SKM-1 (cell line): ENCODE measurements at regions not wholly inside any gene's neighbourhood (a gene's known extent, or its start where the extent isn't known, plus 50 kb on each side); places are given as distances from the start of the nearest gene placed in this dataset.
A peak's percentile ranks its signal among the peaks of the same experiment; 100 is the strongest.

Experiments used
- DNase-seq: peaks from one replicate; lab custom pipeline; 2025; ENCODE audit not compliant: unreplicated experiment; lab: John Stamatoyannopoulos, UW

DNA sequence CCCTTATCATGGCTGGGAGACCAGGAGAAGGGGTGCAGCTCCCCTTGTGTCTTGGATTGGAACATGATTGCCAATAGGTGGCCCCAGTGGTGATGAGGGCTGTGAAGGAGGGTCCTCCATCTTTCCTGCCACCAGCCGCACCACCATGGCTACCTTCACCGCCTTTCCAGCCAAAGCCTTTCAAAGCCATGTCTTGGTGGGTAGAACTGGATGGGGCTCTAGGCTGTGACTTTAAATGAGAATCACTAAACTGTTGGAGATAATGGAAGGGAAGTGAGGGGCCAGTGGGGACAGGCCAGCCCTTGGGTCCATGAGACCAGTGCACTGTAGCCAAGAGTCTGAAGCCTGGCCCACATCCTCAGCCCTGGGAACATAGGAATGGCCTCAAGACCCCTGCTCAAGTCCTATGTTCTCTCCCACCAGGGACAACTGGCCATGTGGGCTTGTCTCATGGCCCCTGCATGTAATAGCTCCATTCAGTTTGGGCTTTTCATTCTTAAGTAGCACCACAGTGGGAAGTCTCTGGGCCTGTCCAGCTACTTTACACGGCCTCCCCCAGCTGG is 345.7 kb downstream of the DYSF start:
- no peak for DNase-seq

DNA sequence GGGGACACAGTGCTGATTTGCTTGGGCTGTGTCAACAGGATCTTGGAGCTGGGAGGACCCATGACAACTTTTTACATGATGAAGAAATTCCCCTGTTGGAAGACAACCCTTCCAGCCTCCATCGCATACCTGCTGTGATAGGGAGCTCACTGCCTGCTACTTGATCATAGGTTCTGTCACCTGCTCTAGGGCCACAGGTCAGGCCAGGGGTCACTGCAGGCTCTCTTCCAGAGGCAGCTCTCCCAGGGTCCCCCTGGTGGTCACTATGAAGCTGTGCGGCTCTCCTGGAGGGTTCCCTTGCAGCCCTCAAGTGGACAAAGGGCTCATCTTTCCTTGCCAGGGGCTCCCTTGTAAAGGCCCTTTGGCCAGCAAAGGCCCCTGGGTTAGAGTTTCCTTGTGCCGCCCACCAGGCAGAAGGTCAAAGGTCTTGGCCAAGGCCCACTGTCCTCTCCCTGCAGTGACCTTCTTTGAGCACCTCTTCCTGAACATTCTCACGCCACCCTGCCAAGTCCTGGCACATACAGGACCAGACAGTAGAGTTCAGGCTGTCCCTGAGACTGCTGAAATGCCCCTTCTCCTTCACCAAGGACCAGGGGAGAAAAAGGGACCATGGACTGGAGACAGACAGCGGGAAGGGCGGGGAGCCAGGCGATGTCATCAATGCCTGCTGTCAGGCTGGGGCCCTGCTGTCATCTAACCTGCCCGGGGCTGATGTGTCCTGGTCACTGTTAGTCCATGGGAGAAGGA is 345.1 kb downstream of the DYSF start:
- DNase-seq, result peak; percentile 50

DNA sequence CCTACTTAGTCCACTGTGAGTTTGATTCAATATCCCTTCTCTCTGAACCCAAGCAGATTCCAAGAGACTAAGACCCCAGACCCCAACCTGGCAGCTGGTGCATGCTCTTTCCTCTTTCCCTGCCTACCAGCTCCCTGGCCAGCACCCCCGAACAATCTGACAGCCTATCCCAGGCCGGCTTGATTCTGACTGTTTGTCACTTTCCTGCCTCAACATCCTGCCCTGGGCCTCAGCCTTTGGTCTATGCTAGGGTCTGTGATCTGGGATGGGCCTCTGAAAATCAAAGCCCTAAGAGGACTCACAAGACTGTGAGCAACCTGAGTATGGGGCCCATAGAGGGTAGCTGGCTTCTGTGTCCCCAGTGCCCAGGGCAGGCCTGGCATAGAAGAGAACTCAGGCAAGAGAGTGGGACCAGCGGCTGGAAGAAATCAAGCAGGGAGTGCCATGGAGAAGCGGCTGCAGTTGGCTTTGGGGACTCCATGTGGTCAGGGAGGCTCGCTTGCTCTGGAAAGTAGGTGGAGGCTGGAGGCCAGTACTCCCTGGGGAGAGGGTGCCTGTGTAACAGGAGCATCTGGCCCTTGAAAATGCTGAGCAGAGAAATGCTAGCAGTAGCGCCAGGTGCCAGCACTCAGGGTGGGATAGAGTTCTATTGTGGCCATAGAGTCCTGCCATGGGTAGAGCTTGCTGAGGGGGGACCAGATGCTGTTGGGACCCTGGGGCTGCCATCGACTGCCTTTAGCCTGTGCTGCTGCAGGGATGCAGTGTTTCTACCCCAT is 343.9 kb downstream of the DYSF start:
- no peak for DNase-seq

DNA sequence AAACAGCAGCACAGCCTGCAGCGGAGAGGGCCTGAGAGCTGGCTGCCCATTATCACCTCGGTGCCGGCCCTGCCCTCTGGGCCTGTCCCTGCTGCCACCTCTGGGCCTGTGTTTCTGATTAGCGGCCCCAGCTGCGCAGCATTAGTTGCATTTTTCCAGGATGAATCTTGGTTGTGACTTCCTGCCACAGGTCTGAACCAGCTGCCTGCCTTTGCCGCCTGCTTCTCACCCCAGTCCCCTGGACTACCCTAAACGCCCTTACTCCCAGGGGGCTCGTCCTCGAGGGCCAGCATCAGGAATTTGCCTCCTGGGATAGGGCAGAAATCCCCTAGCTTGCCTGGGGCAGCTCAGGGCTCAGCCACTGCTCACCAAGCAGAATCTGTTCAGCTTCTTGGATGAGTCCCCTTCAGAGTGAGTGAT is 342.8 kb downstream of the DYSF start:
- no peak for DNase-seq

DNA sequence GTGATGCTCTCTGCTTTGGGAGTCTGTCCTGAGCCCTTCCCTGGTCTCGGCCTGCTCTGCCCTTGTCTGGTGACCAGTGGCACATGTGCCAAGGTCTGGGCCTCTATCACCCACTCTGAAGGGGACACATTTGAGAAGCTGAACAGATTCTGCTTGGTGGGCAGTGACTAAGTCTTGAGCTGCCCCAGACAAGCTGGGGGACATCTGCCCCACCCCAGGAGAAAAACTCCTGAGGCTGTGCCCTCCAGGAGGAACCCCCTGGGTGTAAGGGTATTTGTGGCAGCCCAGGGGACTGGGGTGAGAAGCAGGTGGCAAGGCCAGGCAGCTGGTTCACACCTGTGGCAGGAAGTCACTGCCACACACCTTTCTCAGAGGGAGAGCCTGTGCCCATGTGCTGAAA is 342.1 kb downstream of the DYSF start:
- DNase-seq, result no peak

DNA sequence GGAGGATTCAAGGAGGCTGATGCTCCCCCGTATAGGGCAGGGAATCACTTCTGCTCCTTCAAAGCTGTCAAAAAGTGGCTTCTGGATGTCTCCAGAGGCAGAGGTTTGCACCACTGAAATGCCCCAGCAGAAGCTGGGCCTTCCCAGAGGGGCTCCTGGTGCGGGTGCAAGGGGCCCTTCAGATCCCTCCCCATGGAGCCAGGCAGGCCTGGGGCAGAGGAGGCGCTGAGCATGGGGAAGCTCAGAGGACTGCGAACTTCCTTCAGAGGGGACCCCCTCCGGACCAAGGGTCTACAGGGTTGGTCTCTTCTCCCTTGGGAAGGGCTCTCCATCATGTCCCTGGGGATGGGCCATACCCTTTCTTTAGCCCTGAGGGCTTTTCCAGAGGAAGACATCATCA is 341.2 kb downstream of the DYSF start:
- no peak for DNase-seq

DNA sequence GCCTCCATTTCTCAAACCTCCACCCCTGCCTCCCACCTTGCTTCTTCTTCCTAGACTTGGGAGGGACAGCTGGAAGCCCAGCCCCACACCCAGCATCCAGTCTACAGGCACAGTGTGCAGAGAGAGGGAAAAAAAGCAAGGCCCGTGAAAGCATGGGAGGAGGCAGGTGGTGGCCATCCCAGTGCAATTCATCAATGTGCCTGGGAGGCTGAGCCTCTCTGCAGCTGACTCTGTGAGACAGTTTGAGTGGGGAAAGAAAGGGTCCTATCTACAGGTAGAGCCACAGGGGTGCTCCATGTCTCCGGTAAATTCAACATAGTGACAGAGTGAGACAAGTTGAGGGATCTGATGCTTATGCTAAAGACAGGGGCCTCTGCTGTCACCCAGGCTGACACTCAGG is 340.6 kb downstream of the DYSF start:
- DNase-seq, result no peak

DNA sequence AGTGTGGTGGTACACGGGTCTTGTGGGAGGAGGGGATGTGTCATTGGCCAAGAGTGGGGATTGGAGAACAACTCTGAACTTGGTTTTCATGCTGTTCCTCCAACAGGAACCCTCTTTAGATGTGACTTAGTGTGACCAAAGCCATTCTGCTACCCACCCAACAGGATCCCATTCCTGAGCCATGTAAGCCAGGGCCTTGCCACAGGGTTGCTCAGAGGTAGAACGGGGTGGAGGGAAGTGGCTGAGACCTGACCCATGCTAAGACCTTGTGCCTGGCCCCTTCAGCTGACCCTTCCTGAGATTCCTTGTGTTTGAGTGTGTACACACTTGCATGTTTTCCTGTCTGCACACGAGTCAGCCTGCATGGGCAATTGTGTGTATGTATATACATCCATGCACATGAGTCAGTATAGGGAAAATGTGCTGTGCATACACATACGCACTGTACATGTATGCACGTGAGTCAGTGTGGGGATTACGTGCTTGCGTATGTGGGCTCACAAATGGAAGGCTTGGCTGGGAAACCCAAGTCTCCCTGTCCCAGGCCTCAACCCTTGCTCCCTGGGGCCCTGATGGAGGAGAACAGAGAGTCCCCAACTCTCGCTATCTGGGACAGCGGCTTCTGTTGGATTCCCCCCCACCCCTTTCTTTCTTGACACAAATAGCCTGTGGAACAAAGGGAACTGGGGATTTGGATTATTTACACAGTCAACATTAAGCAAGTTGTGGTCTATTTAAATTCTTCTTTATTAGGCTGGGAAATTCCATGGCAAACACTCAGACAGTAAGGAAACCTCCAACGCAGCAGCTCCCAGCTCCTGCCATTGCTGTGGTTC is 339.8 kb downstream of the DYSF start:
- no peak for DNase-seq

DNA sequence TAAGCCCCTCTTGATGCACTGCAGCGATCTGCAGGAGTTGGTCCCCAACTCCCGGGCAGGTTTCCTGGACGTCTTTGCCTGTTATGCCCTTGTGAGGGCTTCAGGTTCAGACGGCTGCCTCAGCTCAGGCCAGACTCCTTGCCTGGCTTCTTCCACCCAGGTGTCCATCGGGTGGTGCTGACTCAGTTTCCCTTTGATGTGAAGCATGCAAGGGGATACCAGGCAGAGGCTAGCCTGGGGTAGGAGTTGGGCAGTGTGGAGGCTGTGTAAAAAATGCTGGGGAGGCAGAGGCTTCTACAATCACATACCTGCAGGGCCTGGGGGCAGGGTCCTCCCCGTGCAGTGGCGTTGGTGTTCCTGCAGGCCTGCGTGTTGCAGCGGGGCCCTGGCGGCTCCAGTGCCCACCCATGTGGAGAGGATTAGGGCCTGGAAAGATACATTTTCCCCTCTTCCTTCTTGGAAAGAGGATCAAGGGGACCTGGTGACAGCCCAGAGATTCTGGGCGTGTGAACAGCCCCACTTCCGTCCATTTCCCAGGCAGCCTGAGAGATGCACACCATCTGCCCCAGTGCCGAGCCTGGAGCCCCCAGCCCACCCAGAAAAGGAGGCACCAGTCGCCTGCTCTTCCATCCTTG is 338.3 kb downstream of the DYSF start:
- no peak for DNase-seq

DNA sequence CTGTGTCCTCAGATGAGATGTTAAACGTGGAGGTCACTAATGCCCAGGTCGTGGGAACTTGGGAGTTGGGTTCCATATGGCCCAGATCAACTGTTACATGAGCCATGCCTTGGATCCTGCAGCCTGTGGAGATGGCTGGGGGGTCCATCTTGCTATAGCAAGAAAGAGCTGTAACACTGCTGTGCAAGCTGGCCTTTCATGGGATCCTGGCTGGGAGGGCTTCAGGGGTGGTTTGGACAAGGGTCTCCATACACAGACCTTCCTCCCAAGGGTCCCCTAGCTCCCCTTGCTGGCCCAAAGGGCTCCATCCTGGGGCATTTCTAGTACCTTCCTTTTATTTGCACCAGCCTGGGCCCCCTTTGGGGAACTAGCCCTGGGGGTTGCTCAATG is 337.7 kb downstream of the DYSF start:
- no peak for DNase-seq

DNA sequence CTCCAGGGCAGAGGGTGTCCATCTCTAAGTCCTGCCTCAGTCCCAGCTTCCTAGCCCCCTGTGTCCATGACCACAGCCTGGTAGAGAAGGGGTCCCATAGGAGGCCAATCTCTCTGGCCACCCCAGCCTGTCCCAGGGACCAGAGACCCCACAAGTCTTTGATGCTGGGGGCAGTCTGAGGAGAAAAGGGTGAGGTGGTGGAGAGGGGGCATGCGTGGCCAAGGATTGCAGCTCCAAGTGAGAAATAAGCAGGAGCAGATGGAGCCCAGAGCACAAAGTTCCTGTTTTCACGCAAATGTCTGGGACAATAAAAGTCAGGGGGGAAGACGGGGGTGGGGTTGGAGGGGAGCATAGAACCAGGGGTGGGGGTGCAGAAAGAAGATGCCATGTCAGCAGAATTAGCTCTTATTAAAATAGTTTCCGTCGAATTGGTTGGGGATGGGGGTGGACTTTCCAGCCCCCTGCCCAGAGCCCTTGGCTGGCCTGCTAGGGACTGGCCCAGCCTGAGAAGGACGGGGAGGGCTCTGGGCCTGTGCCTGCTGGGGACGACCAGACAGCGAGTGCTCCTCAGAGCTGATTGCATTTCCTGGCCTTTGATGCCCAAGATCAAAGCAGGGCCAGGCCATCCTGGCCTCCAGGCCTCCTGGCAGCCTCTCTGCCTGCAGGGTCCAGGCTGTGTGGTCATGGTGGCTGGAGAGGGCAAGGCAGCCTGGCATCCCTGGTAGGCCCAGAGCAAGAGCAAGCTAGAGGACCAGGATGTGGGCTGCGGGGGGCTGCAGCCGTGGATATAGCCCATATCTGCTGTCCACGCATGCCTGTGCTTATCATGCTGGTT is 337.1 kb downstream of the DYSF start:
- DNase-seq, result no peak

DNA sequence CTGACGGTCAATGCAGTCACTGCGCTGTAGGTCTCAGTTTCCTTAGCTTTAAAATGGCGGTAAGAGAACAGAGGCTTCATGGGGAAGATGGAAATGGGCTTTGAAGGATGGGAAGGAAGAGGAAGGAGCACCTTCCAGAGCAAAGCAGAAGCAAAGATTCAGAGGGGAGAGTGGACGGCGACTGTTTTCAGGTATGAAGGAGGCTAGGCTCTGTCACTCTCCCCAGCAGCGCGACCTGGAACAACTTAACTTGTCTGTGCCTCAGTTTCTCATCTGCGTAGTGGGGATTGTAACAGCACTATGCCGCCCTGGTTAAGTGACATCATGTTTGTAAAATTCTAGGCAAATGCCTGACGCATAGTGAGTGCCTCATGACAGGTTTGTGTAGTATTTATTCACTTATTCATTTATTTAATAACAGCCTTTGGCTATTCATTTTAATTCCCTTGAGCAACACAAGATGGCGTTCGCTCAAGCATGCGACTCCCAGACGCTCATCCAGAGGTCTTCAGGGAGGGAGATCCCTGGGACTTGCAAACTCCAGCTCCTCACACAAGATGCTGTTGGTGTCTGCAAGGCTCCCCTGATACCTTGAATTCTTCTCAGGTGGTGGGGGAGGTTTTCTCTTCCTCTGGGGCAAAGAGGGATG is 336.3 kb downstream of the DYSF start:
- DNase-seq, result no peak

DNA sequence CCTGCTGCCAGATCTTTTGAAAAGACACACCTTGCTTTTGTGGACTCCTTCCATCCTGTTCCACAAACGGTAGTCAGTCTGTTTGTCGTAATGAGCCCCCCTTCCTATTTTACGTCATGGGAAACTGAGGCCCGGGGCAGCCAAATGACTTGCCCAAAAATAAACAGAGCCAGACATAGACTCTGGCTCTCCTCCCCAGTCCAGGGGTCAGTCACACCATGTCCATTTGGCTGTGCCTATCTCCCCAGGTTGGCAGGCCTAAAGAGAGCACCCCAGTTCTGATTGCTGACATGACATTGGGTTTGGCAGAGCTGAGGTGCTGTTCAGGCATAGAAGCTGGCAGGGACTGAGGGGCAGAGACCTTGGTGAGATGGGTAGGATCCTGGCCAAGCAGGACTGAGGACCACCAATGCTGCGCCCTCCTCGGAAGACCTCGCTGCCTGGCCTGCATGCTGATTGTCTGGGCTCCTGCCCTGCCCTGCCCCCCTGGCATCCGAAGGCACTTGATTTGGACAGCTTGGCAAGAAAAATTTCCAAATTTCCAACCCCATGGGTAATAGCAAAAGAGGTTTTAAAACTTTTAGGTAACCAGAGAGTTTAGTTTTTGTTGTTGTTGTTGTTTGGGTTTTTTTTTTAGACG is 335.4 kb downstream of the DYSF start:
- DNase-seq, result no peak

DNA sequence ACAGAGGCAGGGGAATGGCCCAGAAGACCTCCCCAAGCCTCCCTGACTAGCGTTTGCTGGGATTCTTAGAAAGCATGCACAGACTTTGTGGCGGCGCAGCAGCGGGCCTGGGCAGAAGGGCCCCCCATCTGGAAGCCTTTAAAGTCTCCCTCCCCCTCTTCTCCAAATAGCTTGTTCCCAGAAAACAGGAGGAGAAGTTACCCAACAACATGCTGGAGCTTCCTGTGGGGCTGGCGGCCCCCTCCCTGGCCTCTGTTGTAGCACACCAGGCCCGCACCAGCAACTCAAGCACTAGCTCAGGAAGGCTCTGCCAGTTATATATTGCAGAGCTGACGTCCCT is 334.8 kb downstream of the DYSF start:
- no peak for DNase-seq

DNA sequence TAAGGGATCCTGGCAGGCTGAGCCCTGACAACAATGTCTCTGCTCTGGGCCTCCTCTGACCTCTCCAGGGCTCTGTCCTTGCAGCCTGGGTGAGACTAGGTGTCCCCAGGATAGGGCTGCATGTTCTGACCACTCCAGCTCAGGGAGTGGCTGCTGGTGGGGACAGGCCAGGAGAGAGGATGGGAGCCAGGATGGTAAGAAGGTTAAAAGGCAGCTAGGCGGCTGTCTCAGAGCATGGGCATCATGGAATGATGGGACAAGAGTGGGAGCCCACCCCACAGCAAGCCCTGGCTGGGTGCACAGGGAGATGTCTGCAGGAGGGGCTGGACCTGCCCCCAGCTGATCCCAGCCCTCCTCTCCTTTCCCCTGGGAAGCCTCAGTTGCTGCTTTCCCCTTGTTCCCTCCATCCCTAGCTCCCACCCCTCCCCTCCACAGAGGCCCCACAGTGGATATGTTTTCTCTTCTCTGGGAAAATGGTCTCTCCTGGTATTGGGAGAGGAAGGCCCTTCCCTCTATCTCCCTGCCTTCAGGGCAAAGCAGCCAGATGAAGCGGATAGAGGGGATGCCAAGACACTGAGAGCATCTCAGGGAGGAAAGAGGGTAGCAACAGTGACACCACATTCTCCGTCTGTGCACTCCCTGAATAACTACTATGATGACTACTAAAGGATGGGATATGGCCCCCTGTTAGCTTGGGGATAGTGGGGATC is 334.3 kb downstream of the DYSF start:
- DNase-seq, result no peak

DNA sequence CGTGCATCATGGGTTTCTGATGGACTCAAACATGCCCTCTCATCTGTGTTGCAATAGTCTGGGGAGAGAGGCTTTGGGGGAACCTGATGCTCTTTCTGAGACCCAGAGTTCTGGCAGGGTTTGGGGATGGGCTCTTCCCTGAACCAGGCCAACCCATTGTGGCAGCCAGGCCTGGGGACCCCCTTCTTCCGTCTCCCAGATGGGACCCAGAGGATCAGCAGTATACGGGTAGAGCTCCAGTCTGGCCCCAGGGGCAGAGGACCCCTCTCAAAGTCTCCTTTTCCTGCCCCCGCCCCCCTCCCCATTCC is 333.7 kb downstream of the DYSF start:
- DNase-seq, result no peak

DNA sequence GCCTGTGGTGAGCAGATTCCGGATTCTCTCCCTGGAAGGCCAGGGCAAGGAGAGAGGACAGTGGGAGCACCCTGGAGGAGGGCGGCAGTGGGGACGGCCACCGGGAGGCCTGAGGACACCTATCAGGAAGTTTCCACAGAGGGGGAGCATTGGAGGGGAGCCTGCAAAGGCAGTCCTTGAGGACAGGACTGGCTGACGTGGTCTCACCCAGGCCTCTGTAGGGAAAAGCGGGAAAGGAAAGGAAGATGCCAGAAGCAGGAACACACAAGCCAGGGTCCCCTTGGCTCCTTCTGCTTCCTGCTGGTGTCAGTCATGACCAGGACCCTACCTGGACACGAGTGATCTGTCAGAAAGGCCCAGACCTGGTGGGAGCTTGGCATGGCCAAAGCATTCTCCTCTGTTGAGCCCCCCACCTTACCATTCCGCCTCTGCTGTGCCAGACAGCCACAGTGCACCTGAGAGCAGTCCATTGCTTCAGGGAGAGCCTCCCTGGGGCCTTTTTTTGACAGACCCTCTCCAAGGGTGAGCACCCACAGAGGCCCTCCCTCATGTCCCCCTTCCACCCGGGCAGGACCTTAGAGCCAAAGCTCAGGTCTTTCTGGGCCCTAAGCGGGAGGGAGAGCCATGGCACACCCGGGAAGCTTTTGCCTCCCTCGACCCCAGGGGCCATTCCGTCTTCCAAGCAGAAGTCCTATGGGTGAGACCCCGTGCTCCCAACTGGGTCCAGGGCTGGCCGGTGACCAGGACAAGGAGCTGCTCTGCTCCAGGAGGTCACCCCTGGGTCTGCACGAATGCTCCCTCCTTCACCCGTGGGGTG is 333.1 kb downstream of the DYSF start:
- no peak for DNase-seq

DNA sequence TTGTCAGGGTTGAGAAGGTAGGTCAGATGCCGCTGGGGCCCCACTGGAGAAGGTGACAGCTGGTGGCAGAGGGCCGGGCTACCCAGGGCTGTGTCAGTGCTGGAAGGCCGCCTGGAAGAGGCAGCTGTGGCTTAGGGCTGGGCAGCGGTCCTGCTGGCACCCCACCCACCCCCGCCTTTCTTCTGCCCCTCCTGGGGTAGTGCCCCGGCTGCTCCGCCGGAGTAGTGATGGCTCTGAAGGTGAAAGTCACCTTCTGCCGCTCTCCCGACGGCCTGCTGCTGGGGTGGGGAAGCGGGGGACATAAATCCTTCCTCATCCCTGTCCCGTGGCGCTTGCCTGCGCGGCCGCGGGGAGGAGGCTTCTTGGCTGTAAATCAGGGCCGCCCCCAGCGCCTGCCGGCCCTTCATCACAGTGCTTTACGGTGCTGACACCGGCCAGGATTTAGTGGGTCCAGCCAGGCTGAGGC is 332.2 kb downstream of the DYSF start:
- DNase-seq, result no peak
